GM10248 (cell line): ENCODE measurements at regions not wholly inside any gene's neighbourhood (a gene's known extent, or its start where the extent isn't known, plus 50 kb on each side); places are given as distances from the start of the nearest gene placed in this dataset.

ENCODE experiments used
- CTCF ChIA-PET: fragments of 300-600 bp; sonication (Branson Sonifier 250); formaldehyde crosslinking; extraction: SDS; loops from one replicate; lab custom pipeline; 2021; ENCODE audit warnings: antibody characterized with exemption; lab: Yijun Ruan, JAX
- POLR2A ChIA-PET: fragments of 350-650 bp; sonication (Branson Sonifier 250); formaldehyde crosslinking; extraction: SDS; loops from one replicate; lab custom pipeline; 2020; ENCODE audit warnings: antibody characterized with exemption; lab: Yijun Ruan, JAX
- DNase-seq: peaks from one replicate; pipeline ENCODE4 v3.0.0; 2012; ENCODE audit errors: extremely low spot score
- CTCF ChIP-seq: IDR thresholded peaks from 2 replicates; pipeline ENCODE4 v1.5.1; 2012; ENCODE audit warnings: mild to moderate bottlenecking, low read depth; ENCODE audit errors: extremely low read depth, missing control alignments, control extremely low read depth

GRCh38 chr7:110382736-110383135 is 708.2 kb upstream of the LRRN3 start:
- ChIA-PET POLR2A (no interaction called here), CTCF (no interaction called here)
- DNase-seq, result no peak
- no peak for TF ChIP-seq CTCF

- POLR2A ChIA-PET, result no interaction called here
- DNase-seq, result no peak
- CTCF ChIA-PET, result no interaction called here
- no peak for TF ChIP-seq CTCF
Observed at GRCh38 chr7:110386006-110386405, 704.9 kb upstream of the LRRN3 start.

- POLR2A ChIA-PET, result no interaction called here
- CTCF ChIA-PET, result no interaction called here
- DNase-seq, result no peak
- TF ChIP-seq CTCF, result no peak
Observed at GRCh38 chr7:110386913-110387312, 704.0 kb upstream of the LRRN3 start.

- no peak for TF ChIP-seq CTCF
- ChIA-PET POLR2A (no interaction called here), CTCF (no interaction called here)
- DNase-seq, result no peak
Observed at GRCh38 chr7:110387689-110388088, 703.2 kb upstream of the LRRN3 start.

DNA sequence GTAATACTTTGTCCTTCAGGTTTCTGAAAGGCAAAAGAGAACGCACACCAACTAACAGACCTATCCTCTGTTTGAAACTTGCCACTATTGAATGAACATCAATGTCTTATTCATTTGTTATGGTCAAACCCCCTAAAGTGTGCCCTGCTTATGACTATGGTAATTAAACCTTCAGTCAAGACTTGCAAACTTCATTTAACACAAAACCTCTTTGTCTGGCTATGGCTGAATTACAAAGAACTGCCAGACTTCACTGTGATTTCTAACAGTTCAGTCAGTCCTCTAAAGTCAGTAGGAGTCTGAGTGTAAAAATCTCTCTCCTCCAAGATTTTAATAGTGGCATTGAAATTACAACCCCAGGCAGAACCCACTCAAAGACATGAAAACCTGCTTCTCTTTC is 702.5 kb upstream of the LRRN3 start:
- DNase-seq, result no peak
- POLR2A ChIA-PET, result no interaction called here
- CTCF ChIA-PET, result no interaction called here
- no peak for TF ChIP-seq CTCF

GRCh38 chr7:110396021-110396420 is 694.9 kb upstream of the LRRN3 start:
- ChIA-PET CTCF (no interaction called here), POLR2A (no interaction called here)
- no peak for DNase-seq
- no peak for TF ChIP-seq CTCF
